NCI-H345 treated with DMSO at 0.1 percent for 48 hours (cell line): ENCODE measurements at regions not wholly inside any gene's neighbourhood (a gene's known extent, or its start where the extent isn't known, plus 50 kb on each side); places are given as distances from the start of the nearest gene placed in this dataset.
"Not testable (repeated sequence)": the region's sequence is repeated elsewhere in the genome, so short reads cannot be mapped to it uniquely, and the experiment has no call there.

Experiments
- DNase-seq: peaks from one replicate; lab custom pipeline; 2025; ENCODE audit not compliant: unreplicated experiment; lab: John Stamatoyannopoulos, UW

DNA sequence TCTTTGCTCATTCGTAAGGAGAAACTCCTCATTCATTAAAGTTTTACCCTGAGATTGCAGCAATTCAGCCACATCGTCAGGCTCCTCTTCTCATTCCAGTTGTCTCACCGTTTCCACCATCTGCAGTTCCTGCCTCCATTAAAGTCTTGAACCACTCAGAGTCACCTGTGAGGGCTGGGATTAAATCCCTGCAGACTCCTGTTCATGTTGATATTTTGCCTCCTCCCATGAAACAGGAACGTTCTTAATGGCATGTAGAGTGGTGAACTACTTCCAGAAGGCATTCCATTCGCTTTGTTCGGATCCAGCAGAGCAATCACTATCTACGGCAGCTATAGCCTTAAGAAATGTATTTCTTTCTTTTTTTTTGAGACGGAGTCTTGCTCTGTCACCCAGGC, 96.5 kb upstream of the FAM20C start:
- DNase-seq = no peak

DNA sequence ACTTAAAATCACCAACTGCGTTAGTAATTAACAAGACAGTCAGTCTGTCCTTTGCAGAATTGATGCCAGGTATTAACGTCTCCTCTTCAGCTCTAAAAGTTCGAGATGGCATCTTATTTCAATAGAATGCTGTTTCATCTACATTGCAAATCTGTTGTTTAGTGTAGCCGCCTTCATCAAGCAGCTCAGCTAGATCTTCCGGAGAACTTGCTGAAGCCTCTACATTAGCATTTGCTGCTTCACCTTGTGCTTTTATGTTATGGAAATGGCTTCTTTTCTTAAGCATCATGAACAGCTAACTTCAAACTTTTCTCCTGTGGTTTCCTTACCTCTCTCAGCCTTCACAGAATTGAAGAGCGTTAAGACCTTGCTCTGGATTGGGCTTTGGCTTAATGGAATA, 95.5 kb upstream of the FAM20C start:
- DNase-seq = no peak

DNA sequence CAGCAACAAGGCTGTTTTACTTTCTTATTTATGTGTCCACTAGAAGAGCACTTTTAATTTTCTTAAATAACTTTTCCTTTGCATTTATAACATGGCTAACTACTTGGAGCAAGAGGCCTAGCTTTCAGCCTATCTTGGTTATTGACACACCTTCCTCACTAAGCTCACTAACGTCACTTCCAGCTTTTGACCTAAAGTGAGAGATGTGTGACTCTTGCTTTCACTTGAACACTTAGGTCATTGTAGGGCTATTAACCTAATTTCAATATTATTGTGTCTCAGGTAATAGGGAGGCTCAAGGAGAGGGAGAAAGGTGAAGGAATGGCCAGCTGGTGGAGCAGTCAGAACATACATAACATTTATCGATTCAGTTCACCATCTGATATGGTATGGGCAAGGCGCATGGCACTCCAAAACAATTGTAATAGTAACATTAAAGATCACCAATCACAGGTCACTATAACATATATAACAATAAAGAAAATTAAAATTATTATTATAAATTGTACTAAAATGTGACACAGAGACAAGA, 95.0 kb upstream of the FAM20C start:
- DNase-seq = no peak

DNA sequence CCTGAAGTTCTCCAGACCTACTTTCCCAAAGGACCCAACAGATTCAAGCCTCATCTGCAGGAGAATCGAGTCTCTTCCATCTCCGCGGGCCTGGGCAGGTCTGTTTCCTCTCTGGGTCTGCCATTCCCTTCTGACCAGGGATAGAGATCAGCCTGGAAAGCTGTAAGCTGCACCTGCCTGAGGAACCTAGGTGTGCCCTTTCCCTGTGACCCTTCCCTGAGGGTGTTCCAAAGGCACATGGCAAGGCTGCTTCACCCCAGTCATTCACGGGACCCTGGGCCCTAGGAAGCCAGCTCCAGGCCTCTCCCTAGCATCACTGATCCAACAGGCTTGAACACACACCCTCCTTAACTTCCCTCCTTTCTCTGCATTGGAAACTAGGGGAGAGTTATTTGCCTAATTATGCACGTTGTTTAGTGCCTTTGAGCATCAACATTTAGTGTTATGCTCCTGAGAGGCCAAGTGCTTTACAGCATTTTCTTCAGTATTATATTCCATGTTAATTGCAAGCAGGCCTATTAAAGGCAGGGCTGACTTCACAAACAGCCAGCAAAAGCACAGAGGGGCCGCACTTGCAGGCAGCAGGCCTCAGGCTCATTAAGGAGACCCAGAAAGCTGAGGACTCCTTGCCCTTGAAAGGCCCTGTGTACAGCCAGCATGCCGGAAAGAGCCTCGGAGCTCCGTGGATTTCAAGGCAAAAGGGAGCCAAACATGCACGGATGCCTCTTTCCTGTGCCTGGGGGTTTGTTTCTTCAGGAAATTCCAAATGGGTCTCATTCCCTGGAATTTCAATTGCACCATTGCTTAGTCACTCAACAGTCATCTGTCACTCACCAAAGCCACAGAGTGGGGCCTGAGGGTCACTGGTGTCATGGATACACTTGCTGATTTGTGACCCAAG, 91.0 kb upstream of the FAM20C start:
- DNase-seq = no peak

DNA sequence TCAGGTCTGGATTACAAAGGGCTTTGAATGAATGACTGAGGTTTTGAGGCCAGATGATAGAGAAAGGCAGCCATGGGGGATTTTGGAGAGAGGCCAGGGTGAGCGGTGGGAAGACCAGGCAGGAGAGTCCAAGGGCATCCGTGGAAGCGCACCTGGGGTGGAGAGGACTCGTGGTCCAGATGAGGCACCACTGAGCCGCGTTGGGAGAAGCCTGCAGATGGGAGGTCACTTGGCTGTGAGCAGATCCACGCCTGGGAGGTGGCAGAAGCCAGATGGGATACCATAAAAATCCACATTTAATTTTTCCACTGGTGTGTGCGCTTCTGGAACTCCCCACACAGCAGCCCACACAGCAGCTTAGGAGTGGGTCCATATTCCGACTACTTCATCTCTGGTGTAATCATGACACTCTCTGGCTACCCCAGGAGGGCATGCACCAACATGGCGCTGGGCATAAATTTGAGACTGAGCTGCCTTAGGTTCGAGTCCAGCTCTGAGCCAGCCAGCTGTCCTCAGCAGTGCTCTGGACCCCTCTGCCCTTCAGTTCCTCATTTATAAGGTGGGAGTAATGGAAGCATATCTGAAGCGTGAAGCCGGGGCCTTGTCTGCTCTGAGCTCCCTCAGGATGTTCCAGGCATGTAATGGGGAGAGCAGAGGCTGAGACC, 90.2 kb upstream of the FAM20C start:
- no peak for DNase-seq

DNA sequence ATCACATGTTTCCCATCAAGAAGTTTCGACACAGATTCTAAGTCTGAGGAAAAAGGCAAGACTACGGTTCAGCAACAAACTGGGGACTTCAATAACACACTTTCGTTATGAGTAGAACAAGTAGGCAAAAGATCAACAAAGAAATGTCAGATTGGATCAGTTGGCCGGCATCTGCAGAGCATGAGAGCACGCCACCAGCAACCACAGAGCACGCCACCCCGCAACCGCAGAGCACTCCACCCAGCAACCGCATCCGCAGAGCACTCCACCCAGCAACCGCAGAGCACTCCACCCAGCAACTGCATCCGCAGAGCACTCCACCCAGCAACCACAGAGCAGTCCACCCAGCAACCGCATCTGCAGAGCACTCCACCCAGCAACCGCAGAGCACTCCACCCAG, 89.7 kb upstream of the FAM20C start:
- DNase-seq = no peak

DNA sequence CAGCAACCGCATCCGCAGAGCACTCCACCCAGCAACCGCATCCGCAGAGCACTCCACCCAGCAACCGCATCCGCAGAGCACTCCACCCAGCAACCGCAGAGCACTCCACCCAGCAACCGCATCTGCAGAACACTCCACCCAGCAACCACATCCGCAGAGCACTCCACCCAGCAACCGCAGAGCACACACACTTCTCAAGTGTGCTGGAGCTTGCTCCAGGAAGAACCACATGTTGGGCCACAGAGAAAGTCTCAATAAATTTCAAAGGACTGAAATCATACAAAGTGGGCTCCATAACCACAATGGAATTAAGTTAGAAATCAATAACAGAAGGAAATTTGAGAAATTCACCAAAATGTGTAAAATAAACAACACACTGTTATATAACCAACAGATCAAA, 88.4 kb upstream of the FAM20C start:
- not testable (repeated sequence) for DNase-seq

DNA sequence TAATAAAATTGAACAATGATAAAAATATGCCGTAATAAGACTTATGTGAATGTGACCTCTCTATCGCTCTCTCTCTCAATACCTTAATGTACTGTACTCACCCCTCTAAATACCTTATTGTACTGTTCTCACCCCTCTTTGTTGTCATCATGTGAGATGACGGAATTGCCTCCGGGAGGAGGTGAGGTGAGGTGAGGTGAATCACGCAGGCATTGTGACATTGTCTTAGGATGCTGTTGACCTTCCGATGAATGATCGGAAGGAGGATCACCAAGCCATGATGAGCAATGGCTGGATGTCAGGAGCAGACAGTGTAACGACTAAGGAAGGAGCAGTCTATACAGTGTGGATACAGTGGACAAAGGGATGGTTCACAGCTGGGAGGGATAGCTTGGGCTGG, 87.4 kb upstream of the FAM20C start:
- DNase-seq = no peak

DNA sequence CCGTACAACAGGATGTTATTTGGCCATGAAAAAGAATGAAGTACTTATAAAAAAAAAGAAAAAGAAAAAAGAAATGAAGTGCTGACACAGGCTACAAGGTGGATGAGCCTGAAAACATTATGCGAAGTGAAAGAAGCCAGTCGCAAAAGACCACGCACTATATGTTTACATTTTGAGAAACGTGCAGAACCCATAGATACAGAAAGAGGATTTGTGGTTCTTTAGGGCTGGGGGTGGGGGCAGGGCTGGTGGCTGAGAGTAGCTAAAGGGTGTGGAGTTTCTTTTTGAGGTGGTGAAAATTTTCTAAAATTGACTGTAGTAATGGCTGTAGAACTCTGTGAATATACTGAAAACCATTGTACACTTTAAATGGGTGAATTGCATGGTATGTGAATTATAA, 86.0 kb upstream of the FAM20C start:
- no peak for DNase-seq

DNA sequence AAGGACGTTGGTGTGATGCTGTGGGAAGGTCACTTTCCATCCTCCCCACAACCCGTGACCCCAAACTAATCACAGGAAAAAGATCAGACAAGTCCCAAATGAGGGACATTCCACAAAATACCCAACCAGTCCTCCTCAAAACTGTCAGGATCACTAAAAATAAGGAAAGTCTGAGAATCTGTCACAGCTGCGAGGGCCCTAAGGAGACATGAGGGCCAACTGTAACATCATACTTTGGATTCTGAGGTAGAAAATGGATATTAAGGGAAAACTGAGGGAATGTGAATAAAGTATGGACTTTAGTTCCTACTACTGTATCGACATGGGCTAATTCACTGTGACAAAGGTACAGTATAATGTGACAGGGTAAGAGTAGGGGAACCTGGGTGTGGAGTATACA, 85.1 kb upstream of the FAM20C start:
- DNase-seq = no peak

DNA sequence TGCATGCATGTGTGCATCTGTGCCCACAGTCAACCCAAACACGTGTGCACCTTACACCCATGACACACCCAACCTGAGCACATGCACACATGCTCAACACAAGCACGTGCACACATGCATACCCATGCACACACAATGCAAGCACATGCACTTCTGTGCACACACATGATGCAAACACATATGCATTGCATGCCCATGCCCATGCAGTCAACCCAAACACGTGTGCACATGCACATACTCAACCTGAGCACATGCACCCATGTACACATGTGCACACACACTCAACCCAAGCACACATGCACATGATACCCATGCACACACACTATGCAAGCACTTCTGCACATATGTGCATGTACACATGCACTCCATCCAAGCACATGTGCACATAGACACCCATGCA, 84.5 kb upstream of the FAM20C start:
- DNase-seq = no peak

DNA sequence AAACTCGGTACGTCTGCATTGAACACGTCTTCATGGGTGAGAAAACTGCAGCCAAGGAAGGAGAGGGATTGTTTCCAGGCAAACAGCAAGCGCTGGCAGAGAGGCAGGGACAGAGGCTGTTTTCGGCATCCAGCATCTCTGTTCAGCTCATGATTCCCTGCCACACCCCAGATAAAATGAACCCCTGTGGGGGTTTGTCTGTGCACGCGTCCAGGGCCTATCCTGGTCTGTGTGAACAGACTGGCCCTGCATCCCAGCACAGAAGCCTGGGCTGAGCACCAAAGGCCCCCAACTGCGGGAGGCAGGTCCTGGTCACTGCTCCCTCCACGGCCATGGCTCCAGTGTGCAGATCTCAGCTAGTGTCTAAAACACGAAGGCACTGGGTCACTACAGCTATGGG, 83.3 kb upstream of the FAM20C start:
- no peak for DNase-seq

DNA sequence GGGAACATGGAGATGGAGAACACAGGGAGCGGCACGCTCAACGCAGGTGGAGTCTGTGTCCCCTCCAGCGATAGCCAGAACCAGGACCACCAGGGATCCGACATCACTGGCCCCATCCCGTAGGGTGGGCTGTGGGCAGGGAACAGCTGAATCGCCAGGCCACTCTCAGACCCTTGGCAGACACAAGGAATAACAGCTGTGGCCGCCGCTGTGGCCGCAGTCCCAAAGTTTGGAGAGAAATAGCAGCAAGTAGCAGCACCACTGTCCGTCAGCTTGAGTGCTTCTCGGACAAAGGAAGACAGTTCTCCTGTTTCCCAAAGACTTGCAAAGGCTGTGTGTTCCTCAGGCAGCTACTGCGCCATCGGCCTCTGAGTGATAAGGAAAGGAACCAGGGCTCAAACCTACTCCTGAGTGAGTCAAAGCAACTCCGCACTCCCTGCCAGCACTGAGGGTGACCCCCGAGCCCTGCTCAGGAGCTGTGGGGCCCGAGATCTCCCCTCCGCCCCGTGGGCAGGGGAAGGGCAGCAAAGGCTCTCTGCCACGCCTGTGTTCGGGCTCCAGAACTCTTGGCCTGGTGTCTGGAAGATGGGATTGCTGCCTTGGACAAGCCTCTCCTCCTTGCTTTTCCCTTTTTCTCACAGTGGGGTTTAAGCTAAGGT, 82.3 kb upstream of the FAM20C start:
- no peak for DNase-seq

DNA sequence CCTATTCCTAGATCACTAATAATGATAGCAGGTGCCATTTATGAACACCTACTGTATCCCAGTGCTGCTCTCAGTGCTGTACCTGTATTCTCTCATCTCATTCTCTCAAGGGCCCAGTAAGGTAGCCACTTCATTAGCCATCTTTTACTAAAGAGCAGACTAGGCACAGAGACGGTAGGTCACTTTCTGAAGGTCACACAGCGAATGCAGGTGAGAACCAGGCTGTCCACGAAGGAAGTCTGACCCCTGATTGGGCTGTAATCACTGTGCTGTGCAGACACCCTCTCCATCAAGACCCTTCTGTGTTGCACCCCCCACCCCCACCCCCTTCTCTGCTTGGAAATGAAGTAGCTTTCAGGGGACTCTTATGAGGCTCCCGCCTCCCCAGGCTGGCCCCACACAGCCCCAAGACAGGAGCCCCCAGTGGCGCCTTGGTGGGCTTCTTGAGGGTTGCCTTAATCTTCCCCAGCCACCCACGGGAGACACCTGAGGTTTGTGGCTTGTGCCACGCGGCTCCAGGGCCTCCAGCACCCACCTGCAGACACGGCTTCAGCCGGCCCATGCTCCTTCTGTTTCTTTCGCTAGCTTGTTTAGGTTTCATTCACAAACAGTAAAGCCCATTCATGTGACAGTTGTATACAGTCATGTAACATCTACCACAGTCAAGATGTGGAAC, 81.7 kb upstream of the FAM20C start:
- DNase-seq = no peak

DNA sequence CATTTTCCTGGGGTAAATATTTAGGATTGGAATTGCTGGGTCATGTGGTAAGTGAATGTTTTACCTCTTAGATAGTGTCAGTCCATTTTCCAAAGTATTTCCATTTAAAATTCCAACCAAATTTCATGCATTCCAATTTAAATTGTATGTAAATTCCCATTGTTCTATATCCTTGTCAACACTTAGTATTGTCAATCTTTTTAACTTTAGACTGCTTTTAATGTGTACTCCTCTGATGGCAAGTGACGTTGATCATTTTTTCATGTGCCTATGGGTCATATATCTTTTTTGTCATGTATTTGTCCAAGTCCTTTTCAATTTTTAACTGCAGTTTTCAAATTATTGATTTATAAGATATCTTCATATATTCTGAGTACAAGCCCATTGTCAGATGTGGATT, 80.8 kb upstream of the FAM20C start:
- no peak for DNase-seq

DNA sequence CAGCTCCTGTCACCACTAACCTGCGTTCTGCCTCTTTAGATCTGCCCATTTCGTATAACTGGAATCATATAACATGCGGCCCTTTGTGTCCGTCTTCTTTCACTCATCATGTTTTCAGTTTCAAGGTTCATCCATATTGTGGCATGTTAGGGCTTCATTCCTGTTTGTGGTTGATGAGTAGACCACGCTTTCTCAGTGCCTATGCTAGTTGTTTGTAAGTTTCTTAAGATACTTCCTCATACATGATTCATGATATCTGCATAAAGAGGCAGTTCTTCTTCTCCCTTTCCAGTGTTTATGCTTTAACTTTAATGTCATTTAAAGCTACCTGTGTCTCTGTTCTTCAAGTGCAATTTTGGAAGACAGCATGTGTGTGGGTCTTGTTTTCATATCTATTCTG, 79.5 kb upstream of the FAM20C start:
- DNase-seq = no peak

DNA sequence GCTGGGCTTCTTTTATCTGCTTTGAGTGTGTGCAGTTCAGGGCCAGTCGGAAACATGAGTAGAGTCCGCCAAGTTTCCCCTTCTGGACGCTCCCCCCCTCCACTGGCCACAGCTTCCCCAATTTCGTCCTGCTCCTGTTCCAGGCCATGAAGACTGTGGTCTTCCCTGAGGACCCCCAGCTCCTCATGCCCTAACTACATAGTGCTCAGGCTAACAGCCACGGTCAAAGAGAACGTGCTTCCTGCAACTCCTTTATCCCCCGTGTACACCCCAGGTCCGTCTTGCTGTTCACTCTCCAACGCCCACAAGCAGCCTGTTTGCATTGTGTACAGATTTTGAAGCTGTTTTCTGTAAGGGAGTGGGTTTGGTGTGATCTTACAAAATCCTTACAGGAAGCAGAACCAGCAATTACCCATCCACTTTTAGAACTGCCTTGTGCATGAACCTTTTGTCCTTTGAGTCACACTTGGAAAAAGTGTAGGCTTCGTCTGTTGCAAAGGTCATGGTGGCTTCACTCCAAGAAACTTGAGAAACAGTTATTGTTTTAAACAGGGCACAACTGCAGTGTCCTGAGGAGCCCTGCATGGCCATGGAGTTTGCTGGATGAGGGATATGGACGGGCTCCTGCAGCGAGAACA, 77.0 kb upstream of the FAM20C start:
- no peak for DNase-seq

DNA sequence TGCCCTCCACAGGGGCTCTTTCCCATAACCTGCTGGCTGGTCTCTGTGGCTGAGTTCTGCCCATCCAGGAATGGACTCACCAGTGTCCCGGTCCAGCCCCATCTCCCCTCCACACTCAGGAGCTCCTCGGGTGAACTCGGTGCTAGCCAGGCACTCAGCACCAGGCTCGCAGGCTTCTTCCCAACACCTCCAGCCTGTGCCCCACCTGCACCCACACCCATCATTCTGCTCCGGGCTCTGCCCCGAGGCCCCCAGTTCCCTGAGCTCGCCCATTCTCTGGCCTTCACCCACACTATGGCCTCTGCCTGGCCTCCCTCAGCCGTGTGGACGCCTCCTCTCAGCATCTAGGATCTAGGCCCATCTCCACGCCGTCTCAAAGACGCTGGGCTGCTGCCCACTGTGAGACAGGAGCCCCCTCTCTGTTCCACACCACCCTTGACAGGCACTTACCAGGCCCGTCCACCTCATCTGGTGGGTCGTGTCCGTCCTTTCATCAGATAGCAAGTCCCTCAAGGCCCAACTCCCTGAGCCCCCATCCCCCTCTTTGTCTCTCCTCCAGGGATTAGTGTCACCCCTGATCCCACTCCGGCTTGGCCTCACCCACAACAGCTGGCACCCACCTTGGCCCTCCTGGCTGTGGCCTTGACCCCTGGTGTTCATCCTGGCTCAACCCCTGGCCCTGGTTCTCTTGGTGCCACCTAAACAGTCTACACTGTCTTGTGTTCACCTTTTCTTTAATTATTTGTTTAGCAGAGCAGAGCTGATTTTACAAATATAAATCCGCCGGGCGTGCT, 76.0 kb upstream of the FAM20C start:
- no peak for DNase-seq

DNA sequence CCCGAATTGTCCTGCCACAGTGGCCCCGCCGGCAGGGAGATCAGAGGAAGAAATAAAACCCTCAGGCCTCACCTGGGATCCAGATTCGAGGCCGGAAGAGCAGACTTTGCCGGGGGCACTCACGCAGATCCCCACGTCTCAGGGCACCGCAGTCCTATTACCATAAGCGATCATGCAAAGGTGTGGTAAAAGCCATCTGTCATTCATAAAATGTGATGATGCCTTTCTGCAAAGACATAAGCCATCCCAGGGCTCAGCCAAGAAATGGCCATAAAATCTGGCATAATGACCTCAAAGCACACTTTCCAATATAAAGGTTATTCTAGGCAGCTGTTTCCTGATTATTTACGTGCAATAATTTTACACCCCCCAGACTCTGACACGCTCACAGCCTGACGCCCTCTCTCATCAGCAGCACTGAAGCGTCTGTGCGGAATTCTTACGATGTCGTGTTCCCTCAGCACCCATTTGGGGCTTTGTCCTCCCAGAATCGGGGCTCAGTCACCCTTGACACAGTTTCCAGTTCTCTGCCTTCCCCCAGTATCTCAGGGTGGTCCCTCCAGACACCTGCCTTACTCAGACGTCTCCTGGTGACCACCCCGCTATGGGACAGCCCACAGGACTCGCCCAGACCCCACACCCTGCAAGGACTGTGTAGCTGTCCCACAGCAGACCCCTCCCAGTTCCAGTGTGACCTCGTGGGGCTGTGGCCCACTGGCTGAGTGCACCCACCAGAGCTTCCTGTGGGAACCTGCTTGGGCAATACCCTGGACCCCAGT, 74.3 kb upstream of the FAM20C start:
- no peak for DNase-seq
